HepG2 (cell line): ENCODE measurements at regions not wholly inside any gene's neighbourhood (a gene's known extent, or its start where the extent isn't known, plus 50 kb on each side); places are given as distances from the start of the nearest gene placed in this dataset.

ENCODE experiments used
- E2F2 ChIP-seq: sonication (generic); formaldehyde crosslinking; IDR thresholded peaks from 2 replicates; pipeline ENCODE4 v1.4.0; 2020; ENCODE audit warnings: missing genetic modification reagents, borderline replicate concordance
- KDM5A ChIP-seq: fragments of 200-600 bp; sonication (generic); IDR thresholded peaks from 2 replicates; pipeline ENCODE4 v1.7.0; 2018; ENCODE audit warnings: antibody characterized with exemption, mild to moderate bottlenecking, low read length, borderline replicate concordance
- KIAA2018 ChIP-seq: sonication (generic); formaldehyde crosslinking; IDR thresholded peaks from 2 replicates; pipeline ENCODE4 v1.5.0; 2020; ENCODE audit warnings: mild to moderate bottlenecking, missing genetic modification reagents, borderline replicate concordance
- NBN ChIP-seq: fragments of 450-650 bp; conservative IDR thresholded peaks from 2 replicates; pipeline ENCODE4 v1.6.1; 2017
- NFAT5 ChIP-seq: sonication (generic); formaldehyde crosslinking; IDR thresholded peaks from 2 replicates; pipeline ENCODE4 v1.4.0; 2020; ENCODE audit warnings: missing genetic modification reagents
- POLR2AphosphoS2 ChIP-seq: IDR thresholded peaks from 2 replicates; pipeline ENCODE4 v1.6.1; 2011; ENCODE audit warnings: low read depth, low read length, improper control_type of control experiment
- ZFP91 ChIP-seq: sonication (generic); formaldehyde crosslinking; IDR thresholded peaks from 2 replicates; pipeline ENCODE4 v1.9.0; 2022; ENCODE audit warnings: missing genetic modification reagents, mild to moderate bottlenecking, borderline replicate concordance
- ZNF253 ChIP-seq: sonication (generic); formaldehyde crosslinking; IDR thresholded peaks from 2 replicates; pipeline ENCODE4 v1.8.0; 2022; ENCODE audit warnings: mild to moderate bottlenecking, missing genetic modification reagents, borderline replicate concordance
- ZNF335 ChIP-seq: sonication (generic); formaldehyde crosslinking; IDR thresholded peaks from 2 replicates; pipeline ENCODE4 v1.4.0; 2020; ENCODE audit warnings: missing genetic modification reagents
- ZNF354B ChIP-seq: sonication (generic); formaldehyde crosslinking; IDR thresholded peaks from 2 replicates; pipeline ENCODE4 v1.8.0; 2022; ENCODE audit warnings: mild to moderate bottlenecking, missing genetic modification reagents
- ZNF660 ChIP-seq: sonication (generic); formaldehyde crosslinking; IDR thresholded peaks from 2 replicates; pipeline ENCODE4 v1.5.1; 2020; ENCODE audit warnings: mild to moderate bottlenecking, low read depth, missing genetic modification reagents, borderline replicate concordance

GRCh38 chr5:67815455-67816391 is 399.8 kb upstream of the PIK3R1 start (continued):
- TF ChIP-seq KIAA2018 (CRISPR knock-in tag) (no peak), ZNF335 (CRISPR knock-in tag) (no peak), NBN (no peak), NFAT5 (CRISPR knock-in tag) (no peak), ZFP91 (no peak), E2F2 (CRISPR knock-in tag) (no peak), ZNF660 (CRISPR knock-in tag) (no peak), ZNF253 (CRISPR knock-in tag) (no peak), KDM5A (no peak), POLR2AphosphoS2 (no peak), ZNF354B (CRISPR knock-in tag) (no peak)
